ENCODE measurements at regions not wholly inside any gene's neighbourhood (a gene's known extent, or its start where the extent isn't known, plus 50 kb on each side); places are given as distances from the start of the nearest gene placed in this dataset.

DNA sequence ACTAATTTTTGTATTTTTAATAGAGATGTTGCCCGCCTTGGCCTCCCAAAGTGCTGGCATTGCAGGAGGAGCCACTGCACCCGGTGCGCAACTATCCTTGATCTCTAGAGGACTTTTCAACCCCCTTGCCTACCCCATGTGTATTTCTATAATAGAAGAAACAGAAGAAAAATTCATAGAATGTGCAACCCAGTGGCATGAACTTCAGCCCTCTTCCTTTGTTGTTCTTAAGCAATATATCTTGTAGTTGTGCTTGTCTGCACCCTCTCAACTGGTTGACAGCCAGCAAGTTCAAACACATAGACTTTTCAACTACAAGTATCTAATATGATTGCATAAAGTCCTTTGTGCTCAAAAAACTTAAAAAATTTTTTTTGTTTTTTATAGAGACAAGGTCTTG lies 72.3 kb upstream of the NCOA3 start:
- TF ChIP-seq, protein P1, sequence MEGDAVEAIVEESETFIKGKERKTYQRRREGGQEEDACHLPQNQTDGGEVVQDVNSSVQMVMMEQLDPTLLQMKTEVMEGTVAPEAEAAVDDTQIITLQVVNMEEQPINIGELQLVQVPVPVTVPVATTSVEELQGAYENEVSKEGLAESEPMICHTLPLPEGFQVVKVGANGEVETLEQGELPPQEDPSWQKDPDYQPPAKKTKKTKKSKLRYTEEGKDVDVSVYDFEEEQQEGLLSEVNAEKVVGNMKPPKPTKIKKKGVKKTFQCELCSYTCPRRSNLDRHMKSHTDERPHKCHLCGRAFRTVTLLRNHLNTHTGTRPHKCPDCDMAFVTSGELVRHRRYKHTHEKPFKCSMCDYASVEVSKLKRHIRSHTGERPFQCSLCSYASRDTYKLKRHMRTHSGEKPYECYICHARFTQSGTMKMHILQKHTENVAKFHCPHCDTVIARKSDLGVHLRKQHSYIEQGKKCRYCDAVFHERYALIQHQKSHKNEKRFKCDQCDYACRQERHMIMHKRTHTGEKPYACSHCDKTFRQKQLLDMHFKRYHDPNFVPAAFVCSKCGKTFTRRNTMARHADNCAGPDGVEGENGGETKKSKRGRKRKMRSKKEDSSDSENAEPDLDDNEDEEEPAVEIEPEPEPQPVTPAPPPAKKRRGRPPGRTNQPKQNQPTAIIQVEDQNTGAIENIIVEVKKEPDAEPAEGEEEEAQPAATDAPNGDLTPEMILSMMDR (IDR thresholded peaks at IDR 0.05; ENCODE audit: insufficient read depth, low read depth, low read length) = no peak
- no peak for TF ChIP-seq EZH2 (IDR thresholded peaks at IDR 0.05; ENCODE audit: insufficient read depth, low read length)

Measured in astrocyte (in vitro differentiated cells and primary cell).